Activated naive CD4-positive, alpha-beta T cell (primary cell): ENCODE measurements at regions not wholly inside any gene's neighbourhood (a gene's known extent, or its start where the extent isn't known, plus 50 kb on each side); places are given as distances from the start of the nearest gene placed in this dataset.

Experiments used
- DNase-seq, 4 experiments: peaks; one replicate each; lab custom pipeline; 2025; lab: John Stamatoyannopoulos, UW

DNA sequence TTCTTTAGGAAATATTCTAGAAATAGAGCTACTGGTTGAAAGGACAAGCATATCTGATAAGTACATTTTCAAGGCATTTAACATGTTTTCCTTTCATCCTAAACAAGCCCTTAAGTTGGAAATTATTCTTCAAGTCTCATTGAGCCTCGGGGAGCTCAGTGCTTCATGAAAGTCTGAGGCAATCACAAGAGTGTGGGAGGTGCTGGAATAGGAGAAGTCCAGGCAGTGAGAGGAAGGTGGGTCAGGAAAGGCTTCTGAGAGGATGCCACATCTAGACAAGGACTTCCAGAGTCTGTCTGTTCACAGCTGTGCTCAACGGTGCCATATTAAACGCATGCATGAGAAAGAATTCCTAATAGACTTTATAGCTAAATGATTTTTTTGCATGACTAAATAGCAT, 69.8 kb downstream of the CD83 start:
- DNase-seq, result no peak

DNA sequence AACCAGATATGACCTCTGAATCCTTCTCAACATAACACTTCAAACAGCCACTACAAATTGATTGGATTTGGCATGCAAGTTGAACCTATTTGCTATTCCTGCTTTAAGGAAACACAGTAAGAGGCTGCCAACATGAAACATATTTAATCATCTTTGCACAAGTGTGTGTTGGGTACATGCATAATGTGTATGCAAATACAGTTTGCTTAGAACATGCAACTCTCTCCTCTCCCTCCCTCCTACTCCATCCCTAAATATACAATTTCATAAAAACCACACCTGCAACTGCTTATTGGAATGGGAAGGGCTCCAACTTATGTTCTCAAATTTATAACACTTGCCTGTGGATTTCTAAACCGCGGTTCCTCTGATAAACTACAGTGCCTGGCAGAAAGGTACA, 71.5 kb downstream of the CD83 start:
- DNase-seq, result no peak

DNA sequence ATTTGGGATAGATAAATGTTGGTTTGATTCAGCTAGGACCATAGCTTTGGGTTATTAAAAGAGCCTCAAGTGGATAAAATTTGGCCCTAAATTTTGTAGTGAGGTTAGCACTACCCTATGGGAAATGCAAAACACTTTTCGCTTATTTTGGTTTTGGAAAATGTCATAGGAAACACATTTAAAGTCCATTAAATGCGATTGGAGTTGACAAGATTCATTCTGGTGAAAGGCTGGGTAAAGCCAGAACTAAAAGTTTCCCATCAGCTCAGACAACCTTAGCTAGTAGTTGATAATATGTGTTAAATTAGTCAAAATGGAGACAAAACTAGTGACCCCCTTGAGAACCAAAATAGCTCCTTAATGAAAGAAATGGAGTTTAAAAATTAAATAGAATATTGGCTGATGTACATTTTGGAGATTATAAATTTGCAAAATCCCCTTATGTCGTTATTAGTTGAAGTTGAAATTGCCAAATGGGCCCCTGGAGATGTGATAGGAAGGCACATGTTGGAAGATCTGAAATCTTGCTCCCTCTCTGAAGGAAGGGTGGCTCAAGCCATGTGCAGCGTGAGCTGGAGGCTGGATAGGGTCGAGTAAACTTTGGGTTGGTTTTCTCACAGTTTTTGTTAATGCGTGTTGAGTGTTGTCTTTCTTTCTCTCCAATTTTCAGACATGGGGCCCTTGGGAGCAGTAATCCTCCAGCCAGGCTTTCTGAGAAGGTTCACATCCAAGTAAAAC, 72.8 kb downstream of the CD83 start:
- no peak for DNase-seq

DNA sequence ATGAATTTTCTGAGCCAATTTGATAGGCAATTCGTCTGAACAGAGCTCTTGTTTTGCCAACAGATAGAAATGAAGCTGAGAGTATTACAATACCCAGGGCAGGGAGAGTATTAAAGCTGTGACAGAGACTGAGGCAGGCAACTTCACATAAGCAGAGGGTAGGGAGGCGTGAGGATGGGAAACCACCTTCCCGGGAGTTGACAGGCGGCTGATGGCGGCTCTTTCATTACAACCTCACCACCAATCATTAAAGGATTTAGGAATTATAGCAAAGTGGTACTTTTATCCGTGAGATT, 73.3 kb downstream of the CD83 start:
- no peak for DNase-seq

DNA sequence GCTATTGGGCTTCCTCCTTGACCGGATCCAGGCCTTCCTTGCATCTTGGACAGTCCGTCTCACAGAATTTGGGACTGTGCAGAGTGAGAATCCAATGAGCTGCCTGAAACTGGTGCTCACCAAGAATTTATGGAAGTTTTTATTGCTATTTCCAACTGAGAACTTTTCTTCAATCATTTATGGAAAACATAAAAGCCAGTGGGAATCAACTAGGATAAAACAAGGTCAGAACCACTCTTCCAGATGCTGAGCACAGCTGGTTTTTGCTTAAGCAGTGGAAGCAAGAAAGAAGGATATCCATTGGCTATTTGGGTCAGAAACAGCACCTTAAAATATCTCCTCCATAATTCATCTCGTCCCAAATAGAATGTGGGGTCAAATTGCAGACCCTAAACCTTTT, 74.2 kb downstream of the CD83 start:
- DNase-seq, result no peak

DNA sequence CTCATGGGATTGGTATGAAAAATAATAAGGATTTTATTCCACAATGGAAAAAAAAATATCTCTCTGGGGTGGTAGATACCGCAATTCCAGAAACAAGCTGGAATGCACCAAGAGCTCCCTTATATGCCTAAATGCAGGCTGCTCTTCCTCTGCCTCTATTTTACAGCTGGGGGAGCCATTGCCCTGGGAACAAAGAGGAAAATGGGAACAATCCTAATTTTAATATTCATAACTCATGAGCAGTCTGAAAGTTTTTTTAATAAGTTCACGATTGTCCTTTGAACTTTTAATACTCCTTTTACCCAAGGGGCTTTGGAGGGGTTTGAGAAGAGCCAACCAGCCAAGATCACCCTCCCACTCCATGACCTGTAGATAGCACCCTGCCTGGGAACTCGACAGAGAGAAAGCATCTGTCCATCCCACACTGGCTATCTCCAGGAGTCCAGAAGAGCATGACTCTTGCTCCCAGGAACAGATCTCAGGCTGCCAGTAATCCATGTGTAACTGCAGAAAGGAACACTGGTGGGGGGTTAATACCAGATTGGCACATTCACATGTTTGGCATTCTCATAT, 74.7 kb downstream of the CD83 start:
- DNase-seq, result no peak

DNA sequence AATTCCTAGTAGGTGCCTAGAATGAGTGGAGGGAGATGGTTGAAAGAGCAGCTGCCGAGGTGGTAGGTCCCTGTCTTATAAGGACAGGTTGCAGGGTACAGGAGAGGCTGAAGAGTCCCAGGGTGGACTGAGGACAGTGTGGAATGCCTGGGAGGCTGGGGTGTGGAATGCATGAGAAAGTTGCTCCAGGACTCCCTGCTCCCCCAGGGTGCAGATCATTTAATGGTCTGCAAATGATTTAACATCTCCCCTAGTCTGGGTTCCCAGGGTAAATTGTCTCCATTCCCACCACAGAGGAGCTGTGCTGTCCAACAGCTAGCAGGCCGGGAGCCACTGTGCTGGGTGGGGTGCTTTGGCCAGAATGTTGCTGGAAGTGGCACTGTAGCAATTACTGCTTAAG, 76.0 kb downstream of the CD83 start:
- no peak for DNase-seq

DNA sequence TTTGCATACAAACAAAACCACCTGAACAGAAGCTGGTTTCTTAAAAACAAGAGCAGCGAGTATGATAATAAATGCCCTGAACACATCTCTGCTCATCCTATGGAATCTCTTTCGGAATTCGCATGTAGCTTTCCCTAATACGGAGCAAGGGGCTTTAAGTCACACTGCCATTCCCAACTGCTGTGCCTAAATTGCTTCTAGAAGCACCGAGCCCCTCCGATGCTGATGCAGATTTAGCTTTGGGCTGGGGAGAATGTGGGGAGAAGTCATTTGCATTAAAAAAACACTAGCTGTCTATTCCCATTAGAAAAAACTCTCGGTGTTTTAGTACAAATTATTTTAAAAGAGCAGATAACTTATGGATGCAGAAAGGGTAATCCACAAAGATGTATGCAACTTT, 76.9 kb downstream of the CD83 start:
- no peak for DNase-seq

DNA sequence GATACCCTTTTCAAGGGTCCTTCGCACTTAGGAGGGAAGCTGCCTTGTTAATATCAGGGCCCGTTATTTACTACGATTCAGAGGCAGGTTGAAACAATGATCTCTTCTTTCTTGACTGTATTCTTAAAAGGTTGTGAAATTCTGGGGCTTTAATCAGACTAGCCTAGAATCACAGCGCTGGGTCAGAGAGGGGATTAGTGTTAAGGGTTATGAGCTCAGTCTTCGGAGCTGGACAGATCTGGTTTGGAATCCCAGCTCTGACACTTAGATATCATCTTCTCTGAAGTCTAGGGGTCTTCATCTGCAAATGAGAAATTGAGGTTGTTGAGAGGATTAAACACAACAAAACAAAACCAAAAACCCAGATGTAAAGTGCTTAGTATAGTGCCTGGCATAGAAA, 77.4 kb downstream of the CD83 start:
- no peak for DNase-seq

DNA sequence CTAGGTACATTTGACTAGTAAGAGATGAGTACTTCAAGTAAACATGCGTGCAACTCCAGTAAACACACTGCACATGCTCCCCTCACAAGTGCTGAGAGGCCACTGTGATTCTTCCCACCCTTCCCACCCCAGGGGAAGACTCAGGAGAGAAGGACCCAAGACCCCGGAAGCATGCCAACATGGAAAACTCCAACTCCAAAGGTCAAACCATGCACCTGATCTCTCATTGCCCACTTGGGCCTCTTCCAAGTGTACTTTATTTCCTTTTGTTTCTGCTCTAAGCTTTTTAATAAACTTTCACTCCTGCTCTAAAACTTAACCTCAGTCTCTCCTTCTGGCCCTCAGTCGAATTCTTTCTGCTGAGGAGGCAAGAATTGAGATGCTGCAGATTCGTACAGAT, 78.5 kb downstream of the CD83 start:
- no peak for DNase-seq

DNA sequence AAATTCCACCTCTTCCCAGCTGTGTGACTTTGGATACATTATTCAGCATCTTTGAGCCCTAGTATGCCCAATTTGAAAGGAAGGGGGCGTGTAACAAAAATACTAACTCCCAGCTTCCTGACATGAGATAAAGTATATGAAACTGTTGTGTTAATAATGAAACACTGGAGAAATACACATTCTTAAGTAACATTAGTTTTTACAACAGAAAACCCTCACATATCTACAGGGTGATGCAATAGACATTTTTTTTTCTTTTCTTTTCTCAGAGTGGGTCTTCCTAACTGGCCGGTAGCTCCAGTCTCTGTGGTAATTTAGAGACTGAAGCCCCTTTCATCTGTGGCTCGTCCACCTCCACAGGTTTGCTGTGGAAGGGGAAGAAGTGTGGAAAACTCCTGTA, 79.5 kb downstream of the CD83 start:
- no peak for DNase-seq

DNA sequence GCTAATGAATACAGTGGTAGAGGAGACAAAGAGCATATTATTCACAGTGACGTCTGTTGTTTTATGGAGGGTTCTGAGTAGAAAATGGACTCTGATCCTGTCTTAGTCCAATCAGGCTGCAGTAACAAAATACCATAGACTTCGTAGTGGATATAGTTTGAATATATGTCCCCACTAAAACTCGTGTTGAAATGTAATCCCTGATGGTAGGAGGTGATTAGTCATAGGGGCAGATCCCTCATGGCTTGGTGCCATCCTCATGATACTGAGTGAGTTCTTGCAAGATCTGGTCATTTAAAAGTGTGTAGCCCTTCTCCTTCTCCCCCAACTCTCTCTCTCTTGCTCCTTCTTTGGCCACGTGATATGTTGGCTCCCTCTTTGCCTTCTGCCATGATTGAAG, 82.5 kb downstream of the CD83 start:
- DNase-seq, result no peak

DNA sequence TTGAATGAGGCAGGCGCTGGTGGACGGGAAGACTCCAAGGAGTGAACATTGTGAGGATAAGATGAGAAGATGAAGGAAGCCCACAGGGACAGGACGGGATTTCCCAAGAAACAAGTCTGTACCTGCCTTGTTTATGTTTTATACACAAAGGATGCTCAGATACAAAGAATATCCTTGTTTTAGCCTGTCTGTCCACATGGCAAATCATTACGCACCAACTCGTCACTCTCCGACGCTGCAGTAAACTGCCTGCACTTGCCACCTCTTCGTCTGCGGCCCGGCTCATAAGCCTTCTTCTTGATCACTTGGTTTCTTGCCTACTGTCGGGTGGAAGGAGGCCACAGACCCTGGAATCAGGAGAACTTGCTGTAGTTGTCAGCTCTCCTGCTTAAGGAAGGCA, 85.4 kb downstream of the CD83 start:
- DNase-seq, result no peak

DNA sequence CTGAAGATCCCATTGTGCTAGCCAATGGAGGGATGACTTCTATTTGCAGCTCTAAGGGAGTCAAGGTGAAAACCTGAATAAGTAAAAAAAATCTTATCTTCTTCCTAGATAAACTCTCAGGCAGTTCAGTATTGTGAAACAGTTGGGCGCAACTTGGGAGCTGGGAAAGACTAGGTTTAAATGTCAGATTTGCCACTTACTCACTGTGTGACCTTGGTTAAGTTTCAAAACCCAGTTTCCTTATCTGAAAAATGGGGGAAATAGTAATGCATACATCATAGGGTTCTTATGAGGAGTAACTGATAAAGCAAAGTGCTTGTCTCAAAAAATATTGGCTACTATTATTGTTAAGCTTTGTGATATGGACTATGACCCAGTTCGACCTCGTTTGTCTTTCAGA, 88.8 kb downstream of the CD83 start:
- no peak for DNase-seq

DNA sequence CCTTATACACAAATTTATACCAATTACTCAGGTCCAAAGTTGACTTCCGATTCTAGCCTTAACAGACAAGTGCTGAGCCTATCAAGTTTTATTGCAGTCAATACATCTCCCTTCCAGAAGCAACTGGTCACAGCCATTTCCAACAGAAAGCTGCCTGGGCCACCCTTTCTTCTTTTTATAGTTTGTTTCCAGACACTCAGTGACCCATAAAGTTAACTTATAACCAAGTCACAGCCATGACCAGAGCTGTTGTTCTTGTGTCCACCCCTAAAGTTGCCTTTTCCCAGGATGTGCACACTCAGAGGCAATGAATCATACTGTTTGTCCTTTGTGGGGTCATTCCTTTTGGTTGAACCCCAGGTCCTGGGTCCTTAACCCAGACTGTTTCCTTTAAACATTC, 89.9 kb downstream of the CD83 start:
- DNase-seq, result no peak

DNA sequence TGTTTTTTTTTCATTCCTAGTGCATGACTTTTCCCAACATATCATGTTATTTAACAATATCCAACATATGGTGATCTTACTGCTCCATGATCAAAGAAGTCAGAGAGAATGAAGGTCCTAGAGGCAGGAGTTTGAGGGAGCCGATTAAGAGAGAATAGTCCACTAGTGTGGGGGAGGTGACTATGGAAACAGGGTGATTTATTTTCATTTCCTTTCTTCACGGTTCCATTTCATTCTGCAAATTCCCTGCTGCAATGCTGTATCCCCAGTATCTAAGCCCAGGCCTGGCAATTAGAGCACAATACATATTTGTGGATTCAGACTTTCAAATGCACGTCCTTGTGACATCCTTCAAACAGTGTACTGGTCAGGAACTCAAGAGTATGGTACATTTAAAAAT, 91.4 kb downstream of the CD83 start:
- no peak for DNase-seq

DNA sequence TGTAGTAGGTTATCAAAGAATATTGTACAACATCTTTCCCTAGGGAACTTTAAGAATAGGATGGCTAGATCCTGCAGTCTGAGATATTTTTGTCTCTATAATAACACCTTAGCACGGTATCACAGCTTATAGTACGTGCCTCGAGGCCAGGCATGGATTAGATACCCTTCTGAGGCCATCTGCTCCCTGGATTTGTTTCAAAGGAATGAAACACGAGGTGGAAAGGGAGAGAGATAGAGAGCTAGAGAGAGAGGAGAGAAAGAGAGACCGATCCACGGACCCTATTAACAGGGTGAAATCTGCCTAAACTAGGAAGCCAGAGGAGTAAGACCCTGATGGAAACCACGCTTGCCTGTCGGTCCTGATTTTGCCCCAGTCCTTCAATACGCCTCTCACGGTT, 92.5 kb downstream of the CD83 start:
- DNase-seq, result no peak

DNA sequence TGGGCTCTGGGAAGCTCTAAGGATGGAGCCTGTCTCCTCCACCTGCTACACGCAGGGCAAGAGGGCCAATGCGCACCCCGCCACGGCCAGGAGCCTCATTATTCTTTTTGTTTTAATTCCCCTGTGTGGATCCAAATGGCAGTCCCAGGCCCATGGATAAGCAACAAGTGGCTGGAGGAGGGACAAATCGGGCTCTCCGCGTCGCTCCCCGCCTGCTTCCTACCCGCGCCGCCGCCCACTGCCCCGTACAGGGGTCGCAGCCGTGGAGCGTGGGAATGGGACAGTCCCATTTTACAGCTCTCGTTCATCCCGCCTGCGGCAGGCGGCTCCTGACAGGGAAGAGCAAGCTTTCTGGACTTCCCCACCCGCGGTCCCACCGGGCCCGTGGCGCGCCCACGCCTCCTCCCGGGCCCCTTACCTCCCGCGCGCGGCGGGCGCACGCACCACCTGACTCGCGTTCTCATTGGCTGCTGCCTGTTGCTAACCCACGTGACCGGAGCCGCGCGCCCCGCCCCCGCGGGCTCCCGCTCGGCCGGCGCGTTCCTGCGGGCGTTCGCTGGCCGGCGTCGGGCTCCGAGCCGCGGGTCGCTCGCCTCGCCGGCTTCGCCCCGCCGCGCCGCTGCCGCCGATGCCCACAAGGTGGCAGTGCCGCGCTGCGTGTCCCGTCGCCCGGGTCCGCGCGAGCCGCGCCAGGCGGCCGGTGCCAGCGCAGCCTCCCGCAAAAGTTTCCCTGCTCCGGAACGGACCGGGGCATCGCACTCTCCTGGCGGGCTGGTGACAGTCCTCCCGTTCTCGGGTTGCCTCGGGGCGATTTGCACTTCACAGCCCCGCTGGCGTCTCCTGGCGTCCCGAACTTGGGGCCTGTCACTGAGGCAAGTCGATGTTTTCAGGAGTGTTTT, 93.3 kb downstream of the CD83 start:
- peak; percentile 71 to 86 (median 72) for DNase-seq

DNA sequence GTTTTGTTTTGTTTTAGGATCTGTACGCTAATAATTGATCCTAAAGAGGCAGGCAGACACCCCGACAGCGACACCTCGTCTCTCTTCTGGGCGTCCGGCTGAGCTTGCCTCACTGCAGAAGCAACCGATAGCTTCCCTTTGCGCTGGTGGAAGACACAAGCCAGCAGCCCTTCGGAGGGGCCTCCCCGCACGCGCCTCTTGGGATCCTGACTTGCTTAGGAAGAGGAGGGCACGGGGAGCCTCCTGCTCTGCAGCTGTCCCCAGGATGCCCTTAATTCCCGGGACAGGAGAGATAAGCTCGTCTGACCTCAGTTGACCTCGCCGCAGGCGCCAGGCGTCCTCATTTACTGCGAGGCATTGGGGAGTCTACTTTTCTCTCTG, 94.0 kb downstream of the CD83 start:
- peak in 2 of 4 experiments; percentile 49 to 50 for DNase-seq

DNA sequence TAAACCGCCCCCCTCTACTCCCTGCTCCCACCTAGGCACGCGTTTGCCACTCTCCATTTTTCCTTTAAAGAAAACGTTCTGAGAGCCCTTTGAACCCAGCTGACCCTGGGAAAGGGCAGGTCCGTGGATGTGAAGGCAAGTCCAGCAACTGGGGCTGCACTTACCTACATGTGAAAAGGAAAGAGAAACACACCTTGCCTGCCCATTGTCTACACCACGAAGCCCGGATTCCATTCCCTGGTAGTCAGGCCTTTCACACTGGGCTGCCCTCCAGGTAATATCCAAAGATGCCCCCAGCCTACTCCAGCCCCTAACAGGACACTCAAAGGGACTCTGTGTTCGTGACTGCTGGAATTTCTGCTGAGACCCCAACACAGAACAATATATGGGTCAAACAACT, 94.4 kb downstream of the CD83 start:
- no peak for DNase-seq

DNA sequence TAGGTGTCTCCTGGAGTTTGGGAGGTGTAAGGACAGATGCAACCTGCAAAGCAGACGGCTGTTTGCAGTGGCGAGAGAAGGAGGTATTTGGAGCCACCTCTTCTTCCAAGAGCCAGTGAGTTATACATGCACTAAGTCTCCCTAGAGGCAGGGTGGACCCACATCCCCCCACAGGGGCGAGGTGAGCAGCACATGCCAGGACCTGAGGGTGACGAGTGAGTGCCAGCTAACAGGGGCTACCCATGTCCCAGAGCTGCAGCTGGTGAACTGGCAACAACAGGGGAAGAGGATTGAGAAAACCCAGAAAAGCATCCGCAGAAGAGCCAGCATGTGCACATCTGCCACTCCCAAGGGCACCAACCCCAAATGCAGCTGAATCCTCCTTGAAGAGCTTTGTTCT, 95.1 kb downstream of the CD83 start:
- no peak for DNase-seq

DNA sequence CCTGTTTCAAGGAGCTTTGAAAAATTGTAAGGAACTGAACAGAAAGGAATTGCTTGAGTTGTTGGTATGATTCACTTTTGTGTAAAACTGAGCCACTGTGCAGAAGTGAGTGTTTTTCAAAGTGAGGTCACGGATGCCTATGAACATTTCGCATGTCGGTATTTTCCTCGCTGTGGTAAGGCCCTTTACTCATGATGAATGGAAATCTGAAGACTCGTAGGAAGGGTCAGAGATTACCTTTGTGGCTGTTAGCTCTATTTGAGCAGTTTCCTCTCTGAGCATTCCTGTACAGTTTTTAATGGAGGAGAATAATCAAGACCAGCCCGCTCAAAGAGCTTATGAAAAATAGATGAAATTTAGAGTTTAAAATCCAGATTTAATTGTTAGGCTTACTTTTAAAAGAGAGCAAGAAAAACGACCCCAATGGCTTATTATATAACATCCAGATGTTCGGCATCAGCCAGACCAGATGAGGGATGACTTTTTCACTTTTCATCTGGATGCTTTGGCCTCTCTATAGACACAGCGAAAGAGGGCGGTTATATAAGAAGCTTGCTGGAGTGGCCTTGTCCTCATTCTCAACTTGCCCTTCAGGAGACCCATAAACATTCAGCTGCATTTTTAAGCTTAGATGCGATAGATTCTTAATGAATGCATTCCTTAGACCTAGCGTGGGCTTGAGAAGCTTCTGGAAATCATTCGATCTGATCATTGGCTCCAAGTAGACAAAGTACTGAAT, 99.5 kb downstream of the CD83 start:
- DNase-seq, result no peak
